GM12872 (cell line): ENCODE measurements at regions not wholly inside any gene's neighbourhood (a gene's known extent, or its start where the extent isn't known, plus 50 kb on each side); places are given as distances from the start of the nearest gene placed in this dataset.

ENCODE experiments used
- CTCF ChIP-seq: IDR thresholded peaks from 3 replicates; pipeline ENCODE4 v1.5.1; 2011; ENCODE audit warnings: low read depth, mild to moderate bottlenecking, low read length, moderate library complexity; ENCODE audit not compliant: insufficient read depth

DNA sequence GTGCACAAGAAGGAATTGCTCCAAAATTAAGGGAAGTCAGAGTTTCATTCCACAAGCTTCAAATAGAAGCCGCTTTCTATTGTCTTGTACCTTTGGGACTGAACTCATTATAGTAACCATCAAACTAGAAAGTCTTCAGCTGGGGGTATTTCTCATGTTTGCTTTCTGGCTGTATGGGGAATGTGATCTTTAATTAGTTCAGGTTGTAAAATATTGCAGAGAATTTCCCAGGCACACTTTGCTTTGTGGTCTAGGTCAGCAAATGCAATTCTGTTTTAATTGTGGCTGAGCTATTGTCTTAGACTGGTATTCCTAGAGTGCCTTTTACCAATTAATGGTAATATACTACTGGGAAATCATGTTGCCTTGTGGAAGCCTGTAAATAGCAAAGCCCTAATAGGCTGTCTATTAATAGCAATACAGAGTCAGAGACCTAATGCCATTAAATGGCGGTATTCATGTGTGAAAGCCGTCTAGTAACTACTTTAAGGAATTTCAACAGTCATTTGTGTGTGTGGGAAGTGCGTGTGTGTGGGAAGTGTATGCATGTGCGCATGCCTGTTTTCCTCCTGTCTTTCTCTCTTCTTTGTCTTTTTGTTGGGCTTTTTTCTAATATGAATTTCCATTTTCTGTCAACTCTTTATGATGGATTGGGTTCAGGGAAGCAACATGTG, 276.6 kb downstream of the FAT3 start:
- TF ChIP-seq CTCF = no peak

GRCh38 chr11:92504004-92504403, 279.4 kb downstream of the FAT3 start:
- TF ChIP-seq CTCF = no peak

- TF ChIP-seq CTCF = no peak
Observed at GRCh38 chr11:92504534-92504933, 279.9 kb downstream of the FAT3 start.

- TF ChIP-seq CTCF = no peak
Observed at GRCh38 chr11:92505689-92506088, 281.1 kb downstream of the FAT3 start.

GRCh38 chr11:92506809-92507336, 282.3 kb downstream of the FAT3 start:
- TF ChIP-seq CTCF = no peak

- no peak for TF ChIP-seq CTCF
Observed at GRCh38 chr11:92510591-92510990, 286.0 kb downstream of the FAT3 start.

DNA sequence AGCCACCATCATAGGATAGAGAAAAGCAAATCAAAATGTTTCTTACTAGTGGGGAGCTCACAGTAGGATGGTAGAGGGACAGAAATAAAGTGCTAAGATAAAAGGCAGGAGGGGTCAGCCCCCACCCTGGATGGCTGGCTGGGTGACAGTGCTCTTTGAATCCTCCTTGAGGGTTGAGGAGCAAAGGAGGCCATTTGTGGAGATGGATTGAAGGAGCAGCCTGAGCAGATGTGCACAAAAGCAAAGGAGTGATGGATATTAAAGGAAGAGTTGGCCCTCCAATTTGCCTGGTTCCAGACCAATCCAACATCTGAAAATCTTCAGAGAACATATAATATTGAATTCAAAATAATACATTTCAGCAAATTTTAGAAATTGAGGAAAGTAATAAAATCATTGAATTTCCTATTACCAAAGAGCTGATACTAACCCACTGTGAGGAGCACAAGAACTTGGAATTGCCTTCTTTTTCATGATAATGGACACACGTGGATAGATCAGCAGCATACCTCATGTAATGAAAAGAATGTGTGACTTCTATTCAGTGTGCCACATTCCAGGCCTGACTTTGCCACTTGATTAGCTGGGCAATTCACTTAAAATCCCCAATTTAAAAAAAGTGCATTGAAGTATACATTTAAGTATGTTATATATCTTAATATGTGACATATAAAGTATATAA, 287.0 kb downstream of the FAT3 start:
- no peak for TF ChIP-seq CTCF
